CD4-positive, CD25-positive, alpha-beta regulatory T cell (primary cell): ENCODE measurements at regions not wholly inside any gene's neighbourhood (a gene's known extent, or its start where the extent isn't known, plus 50 kb on each side); places are given as distances from the start of the nearest gene placed in this dataset.

Experiments used
- ATAC-seq, 2 donors: fragments of 150-1000 bp; cut with Tn5 transposase; one replicate each; pipeline ENCODE4 v1.10.0; 2021; ENCODE audit warnings: low read depth in 2 of 2, moderate number of reproducible peaks in 2 of 2, moderate library complexity in 1 of 2
- DNase-seq, 3 donors: peaks; one replicate each; pipeline versions ENCODE4 v3.0.0 to v3.0.0-alpha.2; 2012 to 2022; ENCODE audit warnings: mixed read lengths in 1 of 3
- H3K27ac ChIP-seq: one replicate; pipeline ENCODE4 v1.7.0; 2013; ENCODE audit warnings: mild to moderate bottlenecking, low read length; ENCODE audit not compliant: insufficient read depth, poor library complexity, severe bottlenecking
- H3K27me3 ChIP-seq: one replicate; pipeline ENCODE4 v1.7.0; 2013; ENCODE audit warnings: low read length; ENCODE audit not compliant: control insufficient read depth, insufficient read depth
- H3K36me3 ChIP-seq: one replicate; pipeline ENCODE4 v1.7.0; 2013; ENCODE audit warnings: mild to moderate bottlenecking, low read length, moderate library complexity; ENCODE audit not compliant: control insufficient read depth, insufficient read depth
- H3K4me1 ChIP-seq: 2 replicates; pipeline ENCODE4 v1.7.0; 2013; ENCODE audit warnings: mild to moderate bottlenecking, low read length; ENCODE audit not compliant: insufficient read depth, control insufficient read depth, poor library complexity, severe bottlenecking
- H3K4me3 ChIP-seq: one replicate; pipeline ENCODE4 v1.7.0; 2013; ENCODE audit warnings: low read depth, mild to moderate bottlenecking, low read length, moderate library complexity
- H3K9me3 ChIP-seq, 2 experiments: 1 replicate in 1 of 2; 2 replicates in 1 of 2; pipeline ENCODE4 v1.7.0; 2013; ENCODE audit warnings: low read length in 2 of 2, mild to moderate bottlenecking in 1 of 2, moderate library complexity in 1 of 2; ENCODE audit not compliant: control insufficient read depth in 2 of 2
- H3K27ac Mint-ChIP-seq, 3 donors: one replicate each; pipeline ENCODE4 v1.8.0; 2020 to 2022; ENCODE audit warnings: mild to moderate bottlenecking in 3 of 3, mixed read lengths in 3 of 3, moderate library complexity in 2 of 3
- H3K27me3 Mint-ChIP-seq: one replicate; pipeline ENCODE4 v1.8.0; 2022; ENCODE audit warnings: mild to moderate bottlenecking, mixed read lengths
- H3K36me3 Mint-ChIP-seq: one replicate; pipeline ENCODE4 v1.8.0; 2020; ENCODE audit warnings: mixed read lengths
- H3K4me1 Mint-ChIP-seq, 4 donors: one replicate each; pipeline ENCODE4 v1.8.0; 2020 to 2022; ENCODE audit warnings: mixed read lengths in 4 of 4, mild to moderate bottlenecking in 1 of 4
- H3K4me3 Mint-ChIP-seq, 4 donors: one replicate each; pipeline ENCODE4 v1.8.0; 2020 to 2022; ENCODE audit warnings: mild to moderate bottlenecking in 4 of 4, mixed read lengths in 4 of 4, moderate library complexity in 3 of 4
- H3K9me3 Mint-ChIP-seq, 7 donors: one replicate each; pipeline ENCODE4 v1.8.0; 2020 to 2022; ENCODE audit warnings: mixed read lengths in 7 of 7, mild to moderate bottlenecking in 3 of 7, moderate library complexity in 2 of 7

GRCh38 chr10:31646519-31646918 lies 282.1 kb downstream of the ARHGAP12 start:
- DNase-seq (no peak), ATAC-seq (no peak)
- Mint-ChIP-seq H3K4me3 (no peak overlapping the region), H3K27ac (no peak overlapping the region), H3K27me3 (peaks cover 14% of the 10 kb centered on the region), H3K9me3 (peaks cover 0 to 1% (median 0%) of the 10 kb centered on the region in 7 donors), H3K36me3 (no peaks in the 10 kb centered on the region), H3K4me1 (no peaks in the 10 kb centered on the region)
- Histone ChIP-seq H3K4me3 (no peak overlapping the region), H3K9me3 (no peaks in the 10 kb centered on the region), H3K27me3 (no peaks in the 10 kb centered on the region), H3K36me3 (no peaks in the 10 kb centered on the region), H3K4me1 (no peaks in the 10 kb centered on the region), H3K27ac (no peak overlapping the region)

GRCh38 chr10:31645786-31646185 lies 282.8 kb downstream of the ARHGAP12 start:
- no peak overlapping the region for H3K4me3 ChIP-seq
- DNase-seq = no peak
- H3K27ac Mint-ChIP-seq = no peak overlapping the region
- no peaks in the 10 kb centered on the region for H3K36me3 Mint-ChIP-seq
- H3K9me3 Mint-ChIP-seq = peaks cover 0 to 2% (median 0%) of the 10 kb centered on the region in 7 donors
- no peaks in the 10 kb centered on the region for H3K4me1 Mint-ChIP-seq
- H3K27ac ChIP-seq = no peak overlapping the region
- no peaks in the 10 kb centered on the region for H3K27me3 ChIP-seq
- H3K4me1 ChIP-seq = no peaks in the 10 kb centered on the region
- no peaks in the 10 kb centered on the region for H3K9me3 ChIP-seq
- H3K27me3 Mint-ChIP-seq = peaks cover 7% of the 10 kb centered on the region
- ATAC-seq = no peak
- H3K36me3 ChIP-seq = no peaks in the 10 kb centered on the region
- H3K4me3 Mint-ChIP-seq = no peak overlapping the region

GRCh38 chr10:31644931-31645633 lies 283.5 kb downstream of the ARHGAP12 start:
- Histone ChIP-seq H3K27ac (no peak overlapping the region), H3K4me1 (no peaks in the 10 kb centered on the region), H3K9me3 (no peaks in the 10 kb centered on the region), H3K27me3 (no peaks in the 10 kb centered on the region), H3K4me3 (no peak overlapping the region), H3K36me3 (no peaks in the 10 kb centered on the region)
- no peaks in the 10 kb centered on the region for H3K36me3 Mint-ChIP-seq
- DNase-seq = no peak
- no peak overlapping the region for H3K4me3 Mint-ChIP-seq
- no peak for ATAC-seq
- H3K27ac Mint-ChIP-seq = no peak overlapping the region
- H3K4me1 Mint-ChIP-seq = no peaks in the 10 kb centered on the region
- H3K9me3 Mint-ChIP-seq = peaks cover 0 to 3% (median 0%) of the 10 kb centered on the region in 7 donors
- peaks cover 4% of the 10 kb centered on the region for H3K27me3 Mint-ChIP-seq

GRCh38 chr10:31642281-31642680 lies 286.4 kb downstream of the ARHGAP12 start:
- Mint-ChIP-seq H3K4me1 (no peaks in the 10 kb centered on the region), H3K27me3 (peaks cover 7% of the 10 kb centered on the region), H3K4me3 (no peak overlapping the region), H3K9me3 (peaks cover 0 to 10% (median 3%) of the 10 kb centered on the region in 7 donors), H3K36me3 (no peaks in the 10 kb centered on the region), H3K27ac (no peak overlapping the region)
- H3K36me3 ChIP-seq = no peaks in the 10 kb centered on the region
- no peaks in the 10 kb centered on the region for H3K4me1 ChIP-seq
- no peaks in the 10 kb centered on the region for H3K27me3 ChIP-seq
- H3K9me3 ChIP-seq = no peaks in the 10 kb centered on the region
- no peak for DNase-seq
- H3K4me3 ChIP-seq = no peak overlapping the region
- no peak overlapping the region for H3K27ac ChIP-seq
- no peak for ATAC-seq

GRCh38 chr10:31635415-31636065 lies 293.1 kb downstream of the ARHGAP12 start:
- no peaks in the 10 kb centered on the region for H3K9me3 ChIP-seq
- Mint-ChIP-seq H3K4me1 (no peaks in the 10 kb centered on the region), H3K4me3 (no peak overlapping the region), H3K27ac (no peak overlapping the region), H3K36me3 (no peaks in the 10 kb centered on the region), H3K27me3 (peaks cover 15% of the 10 kb centered on the region), H3K9me3 (peaks cover 0 to 11% (median 6%) of the 10 kb centered on the region in 7 donors)
- no peak overlapping the region for H3K27ac ChIP-seq
- DNase-seq (no peak), ATAC-seq (no peak)
- H3K36me3 ChIP-seq = no peaks in the 10 kb centered on the region
- no peaks in the 10 kb centered on the region for H3K4me1 ChIP-seq
- no peak overlapping the region for H3K4me3 ChIP-seq
- H3K27me3 ChIP-seq = peaks cover 2% of the 10 kb centered on the region

GRCh38 chr10:31635009-31635408 lies 293.6 kb downstream of the ARHGAP12 start:
- Mint-ChIP-seq H3K9me3 (peaks cover 0 to 11% (median 6%) of the 10 kb centered on the region in 7 donors), H3K36me3 (no peaks in the 10 kb centered on the region), H3K4me3 (no peak overlapping the region), H3K27ac (no peak overlapping the region), H3K27me3 (peaks cover 15% of the 10 kb centered on the region), H3K4me1 (no peaks in the 10 kb centered on the region)
- no peak for ATAC-seq
- H3K27ac ChIP-seq = no peak overlapping the region
- H3K4me1 ChIP-seq = no peaks in the 10 kb centered on the region
- peaks cover 2% of the 10 kb centered on the region for H3K27me3 ChIP-seq
- H3K36me3 ChIP-seq = no peaks in the 10 kb centered on the region
- H3K9me3 ChIP-seq = no peaks in the 10 kb centered on the region
- DNase-seq = no peak
- H3K4me3 ChIP-seq = no peak overlapping the region

GRCh38 chr10:31630861-31631567 lies 297.6 kb downstream of the ARHGAP12 start:
- Histone ChIP-seq H3K27ac (no peak overlapping the region), H3K4me1 (no peaks in the 10 kb centered on the region), H3K36me3 (no peaks in the 10 kb centered on the region), H3K27me3 (peaks cover 2% of the 10 kb centered on the region), H3K9me3 (peaks cover 2 to 9% of the 10 kb centered on the region in 2 experiments), H3K4me3 (no peak overlapping the region)
- Mint-ChIP-seq H3K27me3 (peaks cover 12% of the 10 kb centered on the region), H3K4me1 (no peaks in the 10 kb centered on the region), H3K9me3 (peaks cover 0 to 15% (median 6%) of the 10 kb centered on the region in 7 donors), H3K4me3 (no peak overlapping the region), H3K27ac (no peak overlapping the region), H3K36me3 (no peaks in the 10 kb centered on the region)
- DNase-seq (no peak), ATAC-seq (no peak)
